Duodenal mucosa (tissue), 2 donors: ENCODE measurements at regions not wholly inside any gene's neighbourhood (a gene's known extent, or its start where the extent isn't known, plus 50 kb on each side); places are given as distances from the start of the nearest gene placed in this dataset.
"Not testable (repeated sequence)": the region's sequence is repeated elsewhere in the genome, so short reads cannot be mapped to it uniquely, and the experiment has no call there.

ENCODE experiments used
- H3K27ac ChIP-seq: one replicate; pipeline ENCODE4 v1.7.0; 2013; ENCODE audit warnings: low read depth, low read length
- H3K27me3 ChIP-seq, 2 donors: one replicate each; pipeline ENCODE4 v1.7.0; 2013; ENCODE audit warnings: low read length in 2 of 2, control low read depth in 1 of 2; ENCODE audit not compliant: insufficient read depth in 2 of 2, control insufficient read depth in 1 of 2
- H3K36me3 ChIP-seq, 2 donors: one replicate each; pipeline ENCODE4 v1.7.0; 2013; ENCODE audit warnings: low read length in 2 of 2, control low read depth in 1 of 2; ENCODE audit not compliant: insufficient read depth in 2 of 2, control insufficient read depth in 1 of 2
- H3K4me1 ChIP-seq, 2 donors: one replicate each; pipeline ENCODE4 v1.7.0; 2013; ENCODE audit warnings: low read length in 2 of 2, control low read depth in 1 of 2; ENCODE audit not compliant: insufficient read depth in 2 of 2, control insufficient read depth in 1 of 2
- H3K4me3 ChIP-seq, 2 donors: one replicate each; pipeline ENCODE4 v1.7.0; 2013; ENCODE audit warnings: low read length in 2 of 2, low read depth in 1 of 2
- H3K9ac ChIP-seq, 2 donors: one replicate each; pipeline ENCODE4 v1.7.0; 2013; ENCODE audit warnings: low read length in 2 of 2, low read depth in 1 of 2
- H3K9me3 ChIP-seq, 2 donors: one replicate each; pipeline ENCODE4 v1.7.0; 2013; ENCODE audit warnings: low read length in 2 of 2, control low read depth in 1 of 2; ENCODE audit not compliant: control insufficient read depth in 1 of 2

GRCh38 chr2:130289780-130290179, 52.9 kb upstream of the IMP4 start:
- Histone ChIP-seq H3K27me3 (no peaks in the 10 kb centered on the region), H3K4me3 (no peak overlapping the region), H3K9ac (no peak overlapping the region), H3K36me3 (no peaks in the 10 kb centered on the region), H3K4me1 (no peaks in the 10 kb centered on the region), H3K27ac (no peak overlapping the region), H3K9me3 (no peaks in the 10 kb centered on the region)

- Histone ChIP-seq H3K36me3 (no peaks in the 10 kb centered on the region), H3K9ac (no peak overlapping the region), H3K27me3 (no peaks in the 10 kb centered on the region), H3K4me1 (no peaks in the 10 kb centered on the region), H3K9me3 (no peaks in the 10 kb centered on the region), H3K27ac (no peak overlapping the region), H3K4me3 (no peak overlapping the region)
These were observed 54.0 kb upstream of the IMP4 start for GRCh38 chr2:130288467-130289403.

- Histone ChIP-seq H3K27me3 (no peaks in the 10 kb centered on the region), H3K4me1 (no peaks in the 10 kb centered on the region), H3K27ac (no peak overlapping the region), H3K9ac (no peak overlapping the region), H3K4me3 (no peak overlapping the region), H3K36me3 (no peaks in the 10 kb centered on the region), H3K9me3 (no peaks in the 10 kb centered on the region)
These were observed 55.1 kb upstream of the IMP4 start for GRCh38 chr2:130287656-130288026.

GRCh38 chr2:130286983-130287655, 55.6 kb upstream of the IMP4 start:
- H3K4me3 ChIP-seq, result no peak overlapping the region
- no peak overlapping the region for H3K27ac ChIP-seq

GRCh38 chr2:130283341-130283869, 59.3 kb upstream of the IMP4 start:
- H3K4me1 ChIP-seq, H3K27me3 ChIP-seq, H3K4me3 ChIP-seq, H3K9me3 ChIP-seq, H3K36me3 ChIP-seq, H3K27ac ChIP-seq, H3K9ac ChIP-seq: not testable (repeated sequence)

More at GRCh38 chr2:130286983-130287655, 55.6 kb upstream of the IMP4 start:
- Histone ChIP-seq H3K9me3 (no peaks in the 10 kb centered on the region), H3K9ac (no peak overlapping the region), H3K27me3 (no peaks in the 10 kb centered on the region), H3K36me3 (no peaks in the 10 kb centered on the region), H3K4me1 (no peaks in the 10 kb centered on the region)

- H3K27ac ChIP-seq, H3K9me3 ChIP-seq, H3K9ac ChIP-seq, H3K4me3 ChIP-seq, H3K36me3 ChIP-seq, H3K4me1 ChIP-seq, H3K27me3 ChIP-seq: not testable (repeated sequence)
These were observed 63.1 kb upstream of the IMP4 start for GRCh38 chr2:130279551-130279950.

- H3K4me1 ChIP-seq, H3K9ac ChIP-seq, H3K4me3 ChIP-seq, H3K27ac ChIP-seq, H3K36me3 ChIP-seq, H3K9me3 ChIP-seq, H3K27me3 ChIP-seq: not testable (repeated sequence)
These were observed 70.1 kb upstream of the TUBA3E start for GRCh38 chr2:130268333-130268732.

GRCh38 chr2:130267572-130267971, 69.3 kb upstream of the TUBA3E start:
- not testable (repeated sequence) for H3K4me3 ChIP-seq, H3K27ac ChIP-seq, H3K4me1 ChIP-seq, H3K36me3 ChIP-seq, H3K9ac ChIP-seq, H3K27me3 ChIP-seq, H3K9me3 ChIP-seq

- not testable (repeated sequence) for H3K4me1 ChIP-seq, H3K36me3 ChIP-seq, H3K9me3 ChIP-seq, H3K4me3 ChIP-seq, H3K9ac ChIP-seq, H3K27ac ChIP-seq, H3K27me3 ChIP-seq
These were observed 68.6 kb upstream of the TUBA3E start for GRCh38 chr2:130266836-130267235.

GRCh38 chr2:130265570-130266247, 67.5 kb upstream of the TUBA3E start:
- H3K36me3 ChIP-seq, H3K4me3 ChIP-seq, H3K27me3 ChIP-seq, H3K9me3 ChIP-seq, H3K9ac ChIP-seq, H3K4me1 ChIP-seq, H3K27ac ChIP-seq: not testable (repeated sequence)
